RPMI8226 (cell line): ENCODE measurements at regions not wholly inside any gene's neighbourhood (a gene's known extent, or its start where the extent isn't known, plus 50 kb on each side); places are given as distances from the start of the nearest gene placed in this dataset.
A peak's percentile ranks its signal among the peaks of the same experiment; 100 is the strongest.

Experiments used
- DNase-seq: peaks from one replicate; pipeline ENCODE4 v3.0.0-alpha.2; 2015

- DNase-seq = no peak
Observed at GRCh38 chr5:89440670-89441069, 557.7 kb upstream of the MEF2C start.

DNA sequence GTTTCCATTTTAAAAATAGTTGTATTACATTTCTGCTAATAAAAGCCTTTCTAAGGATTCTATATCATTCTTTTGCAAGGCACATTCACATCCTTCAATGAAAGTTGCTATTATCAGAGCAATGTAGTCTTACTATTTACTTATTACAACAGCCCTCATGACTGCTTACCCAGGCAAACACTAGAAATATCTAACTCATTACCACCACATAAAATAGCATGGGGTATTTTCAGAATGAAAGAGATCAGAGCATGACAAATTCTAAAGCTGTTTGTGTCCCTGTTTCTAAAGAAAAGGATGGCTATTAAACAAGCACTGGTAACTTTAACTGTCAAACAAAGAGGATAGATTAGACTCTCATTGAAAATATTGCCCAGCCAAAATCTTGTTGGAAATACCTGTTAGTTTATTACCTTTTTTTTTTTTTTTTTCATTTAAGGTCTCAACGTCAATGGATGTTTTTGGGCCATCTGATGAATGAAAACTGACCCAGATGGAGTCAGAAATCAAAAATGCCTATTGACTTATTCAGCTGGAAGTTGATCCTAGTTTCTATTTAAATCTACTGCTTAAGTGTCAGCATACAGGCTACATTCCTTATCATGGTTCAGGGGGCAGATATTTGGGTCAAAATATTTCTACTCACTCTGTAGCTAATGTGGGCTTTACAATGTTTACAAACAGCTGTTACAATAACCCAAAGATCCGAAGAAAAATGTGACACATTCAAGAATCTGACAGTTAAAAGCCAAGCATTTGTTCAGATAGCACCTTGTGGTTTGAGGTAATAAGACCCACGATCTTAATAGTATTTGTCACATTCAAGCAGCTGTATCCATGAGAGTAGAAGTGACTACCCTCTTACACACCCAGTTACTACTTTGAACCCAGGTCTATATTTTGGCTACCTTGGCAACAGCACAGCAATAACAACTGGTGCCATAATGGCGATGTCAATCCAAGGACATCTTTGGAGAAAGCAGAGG, 554.8 kb upstream of the MEF2C start:
- no peak for DNase-seq

DNA sequence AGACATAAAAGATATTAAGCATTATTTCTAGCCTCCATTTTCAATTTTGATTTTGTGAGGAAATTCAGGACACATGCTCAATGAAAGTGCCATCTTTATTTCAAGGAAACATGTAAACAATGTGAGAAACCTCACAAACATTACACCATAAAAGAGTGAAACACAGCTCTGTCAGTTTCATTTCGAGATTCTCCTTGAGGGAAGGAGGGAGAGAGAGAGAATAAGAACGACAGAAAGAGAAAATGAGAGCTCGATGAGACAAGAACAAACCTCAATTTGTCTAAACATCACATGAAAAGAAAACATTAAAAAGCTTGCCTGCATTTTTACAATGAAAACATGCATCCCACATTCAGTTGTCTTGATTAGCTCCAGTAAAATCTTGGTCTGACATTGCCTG, 553.5 kb upstream of the MEF2C start:
- no peak for DNase-seq

- DNase-seq = no peak
Observed at GRCh38 chr5:89435347-89435746, 552.4 kb upstream of the MEF2C start.

- DNase-seq = no peak
Observed at GRCh38 chr5:89428624-89429023, 545.6 kb upstream of the MEF2C start.

GRCh38 chr5:89425062-89425461, 542.1 kb upstream of the MEF2C start:
- no peak for DNase-seq

DNA sequence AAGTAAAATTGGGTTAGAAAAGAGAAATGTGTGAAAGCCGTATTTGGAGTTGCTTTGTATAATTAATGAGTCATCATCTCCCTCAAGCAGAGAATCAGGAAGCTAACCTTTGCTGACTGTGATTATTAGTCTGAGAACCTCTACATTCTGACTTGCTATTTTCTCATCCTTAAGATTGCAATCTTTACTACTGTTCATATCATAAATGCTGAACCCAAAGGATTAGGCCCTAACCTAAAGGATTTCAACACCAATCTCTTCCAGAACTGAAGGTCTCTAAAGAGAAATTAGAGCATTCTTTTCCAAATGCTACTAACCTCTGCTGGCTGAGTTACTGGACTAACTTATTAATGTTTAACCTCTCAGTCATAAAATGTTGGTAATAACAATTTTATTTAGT, 538.1 kb upstream of the MEF2C start:
- no peak for DNase-seq

GRCh38 chr5:89418407-89419085, 535.6 kb upstream of the MEF2C start:
- no peak for DNase-seq

DNA sequence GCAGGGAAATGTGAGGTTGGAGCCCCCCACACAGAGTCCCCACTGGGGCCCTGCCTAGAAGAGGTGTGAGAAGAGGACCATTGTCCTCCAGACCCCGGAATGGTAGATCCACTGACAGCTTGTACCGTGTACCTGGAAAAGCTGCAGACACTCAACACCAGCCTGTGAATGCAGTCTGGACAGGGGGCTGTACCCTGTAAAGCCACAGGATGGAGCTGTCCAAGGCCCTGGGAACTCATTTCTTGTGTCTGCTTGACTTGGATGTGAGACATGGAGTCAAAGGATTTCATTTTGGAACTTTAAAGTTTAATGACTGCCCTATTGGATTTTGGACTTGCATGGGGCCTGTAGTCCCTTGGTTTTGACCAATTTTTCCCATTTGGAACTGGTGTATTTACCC, 535.0 kb upstream of the MEF2C start:
- no peak for DNase-seq

DNA sequence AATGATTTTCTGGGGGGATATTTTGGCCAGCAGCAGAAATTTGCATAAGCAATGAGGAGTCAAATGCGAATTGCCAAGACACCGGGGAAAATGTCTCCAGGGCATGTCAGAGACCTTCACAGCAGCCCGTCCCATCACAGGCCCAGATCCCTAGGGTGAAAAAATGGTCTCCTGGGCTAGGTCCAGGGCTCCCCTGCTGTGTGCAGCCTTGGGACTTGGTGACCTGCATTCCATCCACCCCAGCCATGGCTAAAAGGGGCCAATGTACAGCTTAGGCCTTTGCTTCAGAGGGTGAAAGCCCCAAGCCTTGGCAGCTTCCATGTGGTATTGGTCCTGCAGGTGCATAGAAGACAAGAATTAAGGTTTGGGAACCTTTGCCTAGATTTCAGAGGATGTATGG, 534.5 kb upstream of the MEF2C start:
- no peak for DNase-seq

GRCh38 chr5:89411891-89412290, 528.9 kb upstream of the MEF2C start:
- DNase-seq = no peak

DNA sequence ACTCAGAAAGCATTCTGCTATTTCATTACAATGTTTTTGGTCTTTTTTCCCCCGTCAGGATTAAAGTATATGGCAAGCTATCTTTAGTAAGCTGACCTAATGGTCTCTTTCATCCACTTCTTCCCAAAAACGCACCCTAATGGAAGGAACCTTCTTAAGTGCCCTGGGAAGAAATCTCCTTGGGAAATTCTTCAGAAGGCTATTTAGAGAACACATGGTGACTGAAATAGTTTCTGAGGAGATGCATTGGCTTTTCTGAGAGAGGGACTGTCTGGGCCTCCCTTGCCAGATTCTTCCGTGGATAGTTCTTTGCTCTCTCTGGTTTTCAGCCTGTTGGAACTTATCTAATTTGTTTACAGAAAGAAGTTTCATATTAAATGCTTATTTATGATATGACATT, 524.1 kb upstream of the MEF2C start:
- DNase-seq = no peak

DNA sequence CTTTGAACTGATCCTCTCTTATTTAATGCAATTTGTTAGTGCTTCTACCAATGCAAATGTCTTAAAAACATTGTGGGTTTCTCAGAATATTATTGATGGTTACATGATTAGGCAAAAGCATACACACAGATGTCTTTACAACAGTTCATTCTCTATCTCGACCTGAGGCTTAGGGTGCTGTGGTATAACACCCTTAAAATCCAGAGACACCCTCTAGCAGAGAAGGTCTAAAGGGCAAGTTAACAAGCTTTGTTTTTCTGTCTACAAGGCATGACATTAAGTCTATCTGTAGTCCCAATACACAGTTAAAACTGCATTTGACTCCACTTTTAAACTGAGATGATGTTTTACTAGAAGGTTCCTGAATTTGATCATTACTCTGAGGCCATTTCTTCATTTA, 518.7 kb upstream of the MEF2C start:
- no peak for DNase-seq

DNA sequence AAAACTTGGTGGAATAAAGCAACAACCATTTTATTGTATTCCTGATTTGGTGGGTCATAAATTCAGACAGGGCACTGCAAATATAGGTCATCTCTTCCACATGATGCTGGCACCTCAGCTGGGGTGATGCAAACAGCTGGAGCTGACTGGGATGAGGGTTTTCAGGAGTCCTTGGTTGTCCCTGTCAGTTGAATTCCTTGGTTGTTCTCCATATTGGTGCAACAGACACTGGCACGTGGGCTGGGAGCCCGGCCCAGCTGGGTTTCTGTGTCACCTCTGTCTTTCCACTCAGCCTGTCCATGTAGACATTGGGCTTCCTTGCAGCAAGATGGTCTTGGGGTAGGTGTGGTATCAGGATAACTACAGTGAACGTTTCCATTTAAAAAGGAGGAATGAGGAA, 518.0 kb upstream of the MEF2C start:
- DNase-seq = no peak

- DNase-seq = no peak
Observed at GRCh38 chr5:89399548-89399947, 516.6 kb upstream of the MEF2C start.

GRCh38 chr5:89397096-89397495, 514.1 kb upstream of the MEF2C start:
- no peak for DNase-seq

DNA sequence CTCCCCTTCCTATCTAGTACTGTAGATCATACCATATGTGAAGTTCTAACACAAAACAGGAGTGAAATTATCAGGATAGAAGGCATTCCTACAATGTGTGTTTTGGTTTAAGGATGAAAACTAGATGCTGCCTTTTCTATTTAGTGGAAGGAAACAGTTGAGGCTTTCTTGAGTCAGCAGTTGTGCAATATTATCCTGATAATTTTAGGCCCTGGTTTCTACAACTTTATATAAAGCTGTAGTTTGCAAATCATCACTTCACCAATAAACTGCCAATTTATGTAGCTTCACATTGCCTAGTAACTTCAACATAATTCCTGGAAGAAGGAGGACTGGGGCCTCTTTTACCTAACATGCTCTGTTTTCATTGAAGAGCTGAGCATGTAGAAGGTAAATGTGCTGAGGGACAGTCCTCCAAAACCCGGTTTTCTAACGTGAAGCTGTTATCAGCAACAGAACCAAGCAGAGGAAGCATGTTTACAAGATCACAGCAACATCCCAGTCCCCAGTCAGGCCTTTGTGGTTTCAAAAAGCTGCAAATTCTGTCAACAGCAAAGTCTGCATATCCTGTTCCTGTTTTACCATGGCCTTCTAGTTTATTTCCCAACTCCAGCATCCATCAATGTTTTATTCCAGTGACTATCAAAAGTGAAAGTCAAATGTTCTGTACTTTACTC, 513.4 kb upstream of the MEF2C start:
- peak; percentile 31 for DNase-seq

GRCh38 chr5:89395111-89395510, 512.1 kb upstream of the MEF2C start:
- no peak for DNase-seq

GRCh38 chr5:89388872-89389271, 505.9 kb upstream of the MEF2C start:
- DNase-seq = no peak

- DNase-seq = no peak
Observed at GRCh38 chr5:89384391-89384790, 501.4 kb upstream of the MEF2C start.

GRCh38 chr5:89380635-89381034, 497.7 kb upstream of the MEF2C start:
- DNase-seq = no peak

DNA sequence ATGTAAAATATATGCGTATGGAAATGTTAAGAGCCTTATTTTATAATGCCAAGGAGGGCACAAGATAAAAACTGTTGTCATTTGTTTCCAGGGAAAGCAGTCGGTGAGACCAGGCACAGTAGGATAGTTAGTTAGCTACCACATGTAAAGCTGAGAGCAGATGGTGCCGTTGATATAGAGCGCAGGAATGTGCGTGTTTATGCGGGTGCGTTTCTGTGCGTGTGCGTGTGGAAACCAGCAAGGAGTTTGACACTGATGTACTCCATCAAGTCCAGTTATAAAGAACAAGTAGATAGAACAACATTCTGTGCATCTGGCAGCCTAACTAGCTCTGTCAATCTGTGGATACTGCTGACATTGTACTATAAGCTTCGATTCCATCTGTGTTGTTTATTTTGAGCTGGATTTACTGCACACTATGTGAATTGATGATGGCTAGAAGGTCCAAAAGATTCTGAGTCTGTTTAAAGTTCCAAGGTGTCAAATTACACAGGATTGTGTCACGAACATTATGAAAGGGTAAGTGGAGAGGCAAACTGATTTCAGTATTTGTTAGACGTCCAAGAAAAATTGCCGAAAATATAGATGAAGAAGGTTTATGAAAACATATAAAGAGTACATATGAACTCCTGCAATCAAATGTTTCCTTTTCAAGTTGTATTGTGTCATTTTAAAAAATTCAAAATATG, 494.9 kb upstream of the MEF2C start:
- DNase-seq = no peak
